ENCODE measurements at regions not wholly inside any gene's neighbourhood (a gene's known extent, or its start where the extent isn't known, plus 50 kb on each side); places are given as distances from the start of the nearest gene placed in this dataset.
A peak's percentile ranks its signal among the peaks of the same experiment; 100 is the strongest.
"Not testable (repeated sequence)": the region's sequence is repeated elsewhere in the genome, so short reads cannot be mapped to it uniquely, and the experiment has no call there.

GRCh38 chr16:9630985-9631384 is 539.5 kb downstream of the HAPSTR1 start:
- DNase-seq (ENCODE audit: low read depth in 2 of 2): no peak

DNA sequence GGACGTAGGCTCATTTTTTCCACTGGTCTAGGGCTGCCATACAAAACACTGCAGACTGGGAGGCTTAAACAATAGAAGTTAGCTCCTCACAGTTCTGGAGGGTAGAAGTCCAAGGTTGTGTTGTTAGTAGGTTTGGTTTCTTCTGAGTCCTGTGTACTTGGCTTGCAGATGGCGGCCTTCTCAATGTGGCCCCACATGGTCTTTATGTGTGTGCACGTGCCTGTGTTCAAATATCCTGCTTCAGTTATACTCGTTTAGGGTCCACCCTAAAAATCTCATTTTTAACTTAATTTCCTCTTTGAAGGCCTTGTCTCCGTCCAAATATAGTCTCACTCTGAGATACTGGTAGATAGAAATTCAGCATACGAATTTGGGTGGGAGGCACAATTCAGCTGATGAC is 542.4 kb downstream of the HAPSTR1 start:
- no peak for DNase-seq (ENCODE audit: low read depth in 2 of 2)

DNA sequence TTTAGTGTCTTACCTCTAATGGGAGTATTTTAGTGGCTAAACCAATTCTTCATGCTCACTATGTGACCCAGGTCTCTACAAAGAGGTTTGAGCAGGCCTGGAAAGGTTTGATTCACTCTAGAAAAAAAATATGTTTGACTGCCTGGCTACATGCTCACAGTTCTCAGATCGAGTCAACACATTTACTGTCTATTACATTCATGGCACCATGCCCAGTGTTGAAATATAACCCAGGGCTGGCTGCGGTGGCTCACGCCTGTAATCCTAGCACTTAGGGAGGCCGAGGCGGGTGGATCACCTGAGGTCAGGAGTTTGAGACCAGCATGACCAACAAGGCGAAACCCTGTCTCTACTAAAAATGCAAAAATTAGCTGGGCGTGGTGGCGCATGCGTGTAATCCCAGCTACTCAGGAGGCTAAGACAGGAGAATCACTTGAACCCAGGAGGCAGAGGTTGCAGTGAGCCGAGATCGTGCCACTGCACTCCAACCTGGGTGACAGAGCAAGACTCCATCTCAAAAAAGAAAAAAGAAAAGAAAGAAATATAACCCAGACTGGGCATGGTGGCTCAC is 543.8 kb downstream of the HAPSTR1 start:
- not testable (repeated sequence) for DNase-seq (ENCODE audit: low read depth in 2 of 2)

DNA sequence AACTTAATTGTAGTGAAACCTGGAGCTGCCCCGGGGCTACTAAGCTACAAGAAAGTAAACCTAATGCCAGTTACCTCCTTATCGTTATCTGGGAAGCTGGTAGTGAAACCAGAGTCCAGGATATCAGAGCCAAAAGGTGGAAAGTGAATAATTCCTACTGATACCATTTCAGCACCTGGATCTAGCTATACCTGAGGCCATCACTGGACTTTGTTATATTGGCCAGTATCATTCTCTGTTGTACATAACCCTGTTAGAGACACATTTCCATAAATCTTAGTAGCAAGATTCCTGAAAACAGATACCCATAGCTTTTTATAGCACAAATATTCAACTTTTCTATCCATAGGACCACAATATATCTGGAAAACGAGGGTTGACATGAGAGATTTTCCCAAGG is 538.0 kb downstream of the GRIN2A start:
- DNase-seq (ENCODE audit: low read depth in 2 of 2): no peak

GRCh38 chr16:9645911-9646310 is 536.3 kb downstream of the GRIN2A start:
- DNase-seq (ENCODE audit: low read depth in 2 of 2): no peak

GRCh38 chr16:9647981-9648701 is 534.1 kb downstream of the GRIN2A start:
- DNase-seq (ENCODE audit: low read depth in 2 of 2): peak in 1 of 2 donors; percentile 1

GRCh38 chr16:9650284-9650683 is 531.9 kb downstream of the GRIN2A start:
- DNase-seq (ENCODE audit: low read depth in 2 of 2): no peak

GRCh38 chr16:9655051-9655450 is 527.2 kb downstream of the GRIN2A start:
- DNase-seq (ENCODE audit: low read depth in 2 of 2): no peak

- no peak for DNase-seq (ENCODE audit: low read depth in 2 of 2)
Measured at GRCh38 chr16:9657641-9658040, 524.6 kb downstream of the GRIN2A start.

DNA sequence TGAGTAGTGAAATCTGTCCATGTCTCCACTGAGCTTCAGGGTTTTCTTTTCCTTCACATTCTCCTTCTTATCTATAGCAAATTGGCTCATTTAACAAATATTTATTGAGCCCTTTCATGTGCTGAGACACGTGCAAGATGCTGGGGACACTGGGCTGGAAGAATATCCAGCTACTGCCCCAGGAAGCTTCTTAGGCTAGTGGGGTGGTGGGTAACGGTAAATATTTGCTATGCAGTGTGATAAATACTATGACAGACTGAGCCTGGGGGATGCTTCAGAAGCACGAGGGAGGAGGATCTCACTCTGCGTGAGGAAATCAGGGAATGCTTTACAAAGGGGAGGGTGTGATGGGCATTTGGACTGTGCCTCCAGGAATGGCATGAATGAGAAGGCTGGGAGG is 524.1 kb downstream of the GRIN2A start:
- DNase-seq (ENCODE audit: low read depth in 2 of 2): no peak

GRCh38 chr16:9658586-9658985 is 523.6 kb downstream of the GRIN2A start:
- no peak for DNase-seq (ENCODE audit: low read depth in 2 of 2)

- no peak for DNase-seq (ENCODE audit: low read depth in 2 of 2)
Measured at GRCh38 chr16:9660898-9661297, 521.3 kb downstream of the GRIN2A start.

DNA sequence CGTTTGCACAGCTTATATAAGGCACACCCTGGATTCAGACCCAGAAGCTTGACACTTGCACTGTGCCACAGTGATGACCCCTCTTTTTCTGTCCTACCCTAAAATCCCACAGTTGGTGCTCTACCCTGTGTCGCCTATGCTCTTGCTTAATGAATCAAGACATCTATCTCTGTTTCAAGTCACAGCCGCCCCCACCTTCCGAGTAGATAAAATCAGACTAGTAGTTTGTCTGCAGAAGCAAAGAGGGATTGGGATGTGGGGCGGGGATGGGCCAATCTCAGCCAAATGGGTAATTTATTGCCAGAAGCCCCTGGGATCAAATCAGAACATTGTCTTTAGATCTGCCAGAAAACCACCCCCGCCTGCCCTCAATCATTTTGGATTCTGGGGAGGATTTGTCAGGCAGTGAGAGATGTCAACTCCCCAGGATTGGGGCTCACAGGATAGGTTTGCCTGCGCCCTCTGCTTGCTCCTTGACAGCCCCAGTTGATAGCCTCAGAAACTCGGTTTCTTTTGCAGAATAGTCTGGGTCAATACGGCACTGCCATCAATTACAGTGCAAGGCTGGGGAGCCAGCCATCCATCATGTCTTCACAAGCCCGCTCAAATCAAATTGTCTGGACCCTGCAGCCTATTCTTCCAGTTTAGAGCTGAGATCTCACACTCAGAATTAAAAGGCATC is 520.8 kb downstream of the GRIN2A start:
- DNase-seq (ENCODE audit: low read depth in 2 of 2): no peak

- DNase-seq (ENCODE audit: low read depth in 2 of 2): no peak
Measured at GRCh38 chr16:9663588-9663987, 518.6 kb downstream of the GRIN2A start.

GRCh38 chr16:9665851-9666271 is 516.4 kb downstream of the GRIN2A start:
- DNase-seq (ENCODE audit: low read depth in 2 of 2): no peak

DNA sequence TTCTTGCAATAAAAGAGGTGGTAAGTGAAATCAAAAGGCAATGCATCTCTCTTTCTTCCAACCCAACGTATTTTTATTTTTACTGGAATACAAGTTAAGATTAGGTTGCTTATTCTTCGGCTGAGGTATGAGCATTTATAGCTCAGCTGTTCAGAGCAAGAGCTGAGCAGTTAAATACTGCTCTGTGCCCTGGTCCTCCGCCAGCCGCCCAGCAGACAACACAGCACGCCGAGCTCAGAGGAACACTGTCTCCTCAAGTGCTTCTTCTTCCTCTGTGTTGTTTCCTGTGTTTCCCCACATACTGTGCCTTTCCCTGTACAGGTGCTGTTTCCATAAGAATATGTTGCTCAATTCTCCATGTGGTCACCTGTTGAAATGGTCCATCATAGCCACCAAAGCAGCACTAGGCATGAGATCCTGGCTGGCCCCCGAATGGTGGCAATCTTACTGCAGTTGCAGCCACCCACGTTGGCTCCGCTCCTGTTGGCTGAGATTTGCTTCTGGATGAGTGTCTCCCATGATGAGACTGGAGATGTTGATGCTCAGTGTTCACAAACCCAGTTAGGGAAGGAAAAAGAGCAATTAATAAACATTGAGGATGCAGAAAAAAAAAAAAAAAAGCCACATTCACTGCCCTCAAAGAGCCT is 515.3 kb downstream of the GRIN2A start:
- no peak for DNase-seq (ENCODE audit: low read depth in 2 of 2)

DNA sequence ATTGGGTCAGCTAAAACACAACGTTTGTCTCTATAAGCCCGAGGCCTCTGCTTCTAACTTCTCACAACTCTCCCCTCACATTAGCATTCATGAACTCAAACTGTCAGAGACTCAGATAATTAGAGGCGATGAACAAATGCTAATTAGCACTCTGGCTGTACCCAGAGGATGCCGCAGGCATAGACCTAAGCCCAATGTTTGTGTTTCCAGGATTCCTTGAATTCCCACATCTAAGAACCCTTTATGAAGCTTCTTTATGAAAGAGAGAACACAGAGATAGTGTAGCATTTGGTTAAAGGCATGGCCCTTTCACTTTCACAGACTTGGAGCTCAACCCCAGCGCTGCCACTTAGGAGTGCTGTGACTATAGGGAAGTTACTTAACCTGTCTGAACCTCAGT is 512.2 kb downstream of the GRIN2A start:
- DNase-seq (ENCODE audit: low read depth in 2 of 2): no peak

DNA sequence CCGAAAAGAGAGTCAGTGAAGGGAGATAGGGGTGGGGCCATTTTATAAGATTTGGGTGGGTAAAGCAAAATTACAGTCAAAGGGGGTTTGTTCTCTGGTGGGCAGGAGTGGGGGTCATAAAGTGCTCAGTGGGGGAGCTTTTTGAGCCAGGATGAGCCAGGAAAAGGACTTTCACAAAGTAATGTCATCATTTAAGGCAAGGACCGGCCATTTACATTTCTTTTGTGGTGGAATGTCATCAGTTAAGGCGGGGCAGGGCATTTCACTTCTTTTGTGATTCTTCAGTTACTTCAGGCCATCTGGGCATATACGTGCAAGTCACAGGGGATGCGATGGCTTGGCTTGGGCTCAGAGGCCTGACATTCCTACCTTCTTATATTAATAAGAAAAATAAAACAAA is 511.6 kb downstream of the GRIN2A start:
- not testable (repeated sequence) for DNase-seq (ENCODE audit: low read depth in 2 of 2)

DNA sequence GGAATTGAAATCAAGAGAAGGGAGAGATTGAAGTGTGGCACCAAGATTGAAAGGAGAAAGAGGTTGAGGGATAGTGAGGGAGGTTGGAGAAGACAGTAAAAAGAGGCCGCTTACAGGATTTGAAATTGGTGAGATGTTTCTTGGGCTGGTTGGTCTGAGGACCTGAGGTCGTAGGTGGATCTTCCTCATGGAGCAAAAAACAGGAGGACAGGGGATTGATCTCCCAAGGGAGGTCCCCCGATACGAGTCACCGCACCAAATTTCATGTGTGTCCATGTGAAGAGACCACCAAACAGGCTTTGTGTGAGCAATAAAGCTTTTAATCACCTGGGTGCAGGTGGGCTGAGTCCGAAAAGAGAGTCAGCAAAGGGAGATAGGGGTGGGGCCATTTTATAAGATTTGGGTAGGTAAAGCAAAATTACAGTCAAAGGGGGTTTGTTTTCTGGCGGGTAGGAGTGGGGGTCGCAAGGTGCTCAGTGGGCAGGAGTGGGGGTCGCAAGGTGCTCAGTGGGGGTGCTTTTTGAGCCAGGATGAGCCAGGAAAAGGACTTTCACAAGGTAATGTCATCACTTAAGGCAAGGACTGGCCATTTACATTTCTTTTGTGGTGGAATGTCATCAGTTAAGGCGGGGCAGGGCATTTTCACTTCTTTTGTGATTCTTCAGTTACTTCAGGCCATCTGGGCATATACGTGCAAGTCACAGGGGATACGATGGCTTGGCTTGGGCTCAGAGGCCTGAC is 505.5 kb downstream of the GRIN2A start:
- not testable (repeated sequence) for DNase-seq (ENCODE audit: low read depth in 2 of 2)

DNA sequence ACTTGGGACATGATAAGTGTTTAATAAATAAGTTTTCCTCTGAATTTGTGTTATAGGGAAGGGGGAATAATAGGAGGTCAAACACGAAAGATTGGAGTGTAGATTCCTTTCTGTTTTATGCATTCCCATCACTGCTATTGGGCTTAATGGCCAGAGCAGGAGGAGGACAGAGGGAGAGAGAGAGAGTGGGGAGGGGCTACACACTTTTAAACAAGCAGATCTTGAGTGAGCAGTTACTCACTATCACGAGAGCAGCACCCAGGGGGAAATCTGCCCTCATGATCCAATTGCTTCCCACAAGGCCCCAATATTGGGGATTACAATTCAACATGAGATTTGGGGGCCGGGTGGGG is 505.0 kb downstream of the GRIN2A start:
- DNase-seq (ENCODE audit: low read depth in 2 of 2): no peak

- no peak for DNase-seq (ENCODE audit: low read depth in 2 of 2)
Measured at GRCh38 chr16:9679213-9679767, 502.9 kb downstream of the GRIN2A start.
